H1 (cell line): ENCODE measurements at regions not wholly inside any gene's neighbourhood (a gene's known extent, or its start where the extent isn't known, plus 50 kb on each side); places are given as distances from the start of the nearest gene placed in this dataset.

Experiments used
- CTCF ChIA-PET: fragments of 300-600 bp; sonication (Branson Sonifier 250); formaldehyde crosslinking; loops from one replicate; lab custom pipeline; 2021; ENCODE audit not compliant: partially characterized antibody; lab: Charles Lee
- POLR2A ChIA-PET: fragments of 300-600 bp; sonication (Branson Sonifier 250); formaldehyde crosslinking; loops from one replicate; lab custom pipeline; 2021; ENCODE audit warnings: inconsistent platforms; ENCODE audit not compliant: partially characterized antibody; lab: Charles Lee
- DNase-seq, 2 experiments: peaks; one replicate each; pipeline versions ENCODE4 v3.0.0 to v3.0.0-alpha.2; 2010 to 2022; ENCODE audit warnings: low spot score in 2 of 2, low read depth in 1 of 2, mixed read lengths in 1 of 2
- FAIRE-seq: peaks from 2 replicates; lab custom pipeline; 2011; peaks lifted over from hg19 to GRCh38; lab: Jason Lieb, UNC
- H2AFZ ChIP-seq: 2 replicates; pipeline ENCODE4 v1.8.1; 2012; ENCODE audit warnings: low read length, inconsistent platforms
- H2AK5ac ChIP-seq: 2 replicates; pipeline ENCODE4 v1.6.1; 2013; ENCODE audit warnings: low read depth, low read length
- H2BK120ac ChIP-seq: replicated peaks from 2 replicates; pipeline ENCODE3; 2013; ENCODE audit warnings: low read depth, low read length, inconsistent platforms
- H2BK12ac ChIP-seq: 2 replicates; pipeline ENCODE4 v1.6.1; 2013; ENCODE audit warnings: low read depth, low read length
- H2BK15ac ChIP-seq: 2 replicates; pipeline ENCODE4 v1.6.1; 2013; ENCODE audit warnings: low read length
- H2BK20ac ChIP-seq: 2 replicates; pipeline ENCODE4 v1.6.1; 2013; ENCODE audit warnings: low read length
- H2BK5ac ChIP-seq: 2 replicates; pipeline ENCODE4 v1.6.1; 2013; ENCODE audit warnings: low read depth, low read length
- H3K14ac ChIP-seq: 2 replicates; pipeline ENCODE4 v1.6.1; 2013; ENCODE audit warnings: inconsistent platforms; ENCODE audit not compliant: insufficient read length
- H3K18ac ChIP-seq: 2 replicates; pipeline ENCODE4 v1.6.1; 2013; ENCODE audit warnings: low read length; ENCODE audit errors: extremely low read depth
- H3K23ac ChIP-seq: 2 replicates; pipeline ENCODE4 v1.6.1; 2013; ENCODE audit warnings: inconsistent platforms; ENCODE audit not compliant: insufficient read length
- H3K23me2 ChIP-seq: 2 replicates; pipeline ENCODE4 v1.6.1; 2013; ENCODE audit warnings: low read depth, low read length
- H3K27ac ChIP-seq: 2 replicates; pipeline ENCODE4 v1.6.1; 2011; ENCODE audit warnings: low read depth, low read length, inconsistent platforms
- H3K27me3 ChIP-seq, 4 experiments: replicated peaks in 1 of 4; 1 replicate in 1 of 4; 2 replicates in 3 of 4; pipeline versions ENCODE4 v1.6.1 to v1.8.1; 2011 to 2013; ENCODE audit warnings: low read length in 3 of 4, mild to moderate bottlenecking in 3 of 4, inconsistent platforms in 2 of 4, mixed read lengths in 2 of 4, moderate library complexity in 1 of 4; ENCODE audit not compliant: control insufficient read depth in 3 of 4, insufficient read depth in 3 of 4; ENCODE audit errors: extremely low read depth in 1 of 4
- H3K36me3 ChIP-seq, 4 experiments: 2 replicates each; pipeline versions ENCODE4 v1.6.1 to v1.8.1; 2011 to 2013; ENCODE audit warnings: mild to moderate bottlenecking in 4 of 4, low read length in 3 of 4, moderate library complexity in 2 of 4, control low read depth in 1 of 4, inconsistent platforms in 1 of 4; ENCODE audit not compliant: insufficient read depth in 4 of 4, control insufficient read depth in 2 of 4
- H3K4ac ChIP-seq: replicated peaks from 2 replicates; pipeline ENCODE3; 2013; ENCODE audit warnings: low read length, low read depth, mixed read lengths, inconsistent platforms; ENCODE audit not compliant: insufficient read length
- H3K4me1 ChIP-seq, 4 experiments: replicated peaks in 1 of 4; 1 replicate in 1 of 4; 2 replicates in 3 of 4; pipeline versions ENCODE4 v1.6.1 to v1.8.1; 2011 to 2013; ENCODE audit warnings: low read length in 3 of 4, inconsistent platforms in 2 of 4, mixed read lengths in 1 of 4; ENCODE audit not compliant: insufficient read depth in 4 of 4, control insufficient read depth in 3 of 4
- H3K4me2 ChIP-seq, 2 experiments: 2 replicates each; pipeline versions ENCODE4 v1.6.1 to v1.8.1; 2011 to 2013; ENCODE audit warnings: low read depth in 2 of 2, low read length in 2 of 2, control low read depth in 1 of 2, inconsistent platforms in 1 of 2, mild to moderate bottlenecking in 1 of 2; ENCODE audit not compliant: insufficient read depth in 1 of 2
- H3K4me3 ChIP-seq, 4 experiments: fragments of 200-600, 300-600 bp in 1 of 4; sonication (generic), shearing (Covaris generic), sonication (Bioruptor Twin) in 1 of 4; 2 replicates each; pipeline versions ENCODE4 v1.5.1 to v1.8.1; 2011 to 2016; ENCODE audit warnings: low read length in 4 of 4, low read depth in 3 of 4, control low read depth in 2 of 4, inconsistent platforms in 2 of 4, mild to moderate bottlenecking in 2 of 4, mixed read lengths in 1 of 4, moderate library complexity in 1 of 4; ENCODE audit not compliant: insufficient read depth in 2 of 4; ENCODE audit errors: extremely low read depth in 1 of 4
- H3K56ac ChIP-seq: replicated peaks from 2 replicates; pipeline ENCODE3; 2013; ENCODE audit warnings: low read depth, mild to moderate bottlenecking, mixed read lengths, low read length, inconsistent platforms; ENCODE audit not compliant: insufficient read length
- H3K79me1 ChIP-seq: 2 replicates; pipeline ENCODE4 v1.6.1; 2013; ENCODE audit warnings: low read depth, low read length, control low read depth
- H3K79me2 ChIP-seq, 2 experiments: 2 replicates each; pipeline versions ENCODE4 v1.6.1 to v1.8.1; 2012 to 2013; ENCODE audit warnings: low read length in 2 of 2, mild to moderate bottlenecking in 2 of 2, inconsistent platforms in 1 of 2; ENCODE audit not compliant: insufficient read depth in 2 of 2, control insufficient read depth in 1 of 2
- H3K9ac ChIP-seq, 4 experiments: replicated peaks in 1 of 4; 1 replicate in 1 of 4; 2 replicates in 3 of 4; pipeline versions ENCODE4 v1.6.1 to v1.8.1; 2011 to 2013; ENCODE audit warnings: low read depth in 3 of 4, low read length in 3 of 4, control low read depth in 2 of 4, mild to moderate bottlenecking in 2 of 4, moderate library complexity in 2 of 4, inconsistent platforms in 1 of 4; ENCODE audit errors: extremely low read depth in 1 of 4
- H3K9me3 ChIP-seq, 2 experiments: 2 replicates each; pipeline versions ENCODE4 v1.6.1 to v1.8.1; 2012 to 2013; ENCODE audit warnings: mild to moderate bottlenecking in 2 of 2, moderate library complexity in 2 of 2, control low read depth in 1 of 2, inconsistent platforms in 1 of 2, low read depth in 1 of 2, low read length in 1 of 2, mixed read lengths in 1 of 2; ENCODE audit not compliant: insufficient read depth in 2 of 2
- H4K20me1 ChIP-seq, 2 experiments: replicated peaks in 1 of 2; 2 replicates each; pipeline versions ENCODE3 to v1.8.1; 2011 to 2013; ENCODE audit warnings: inconsistent platforms in 2 of 2, low read length in 2 of 2, mild to moderate bottlenecking in 1 of 2; ENCODE audit not compliant: insufficient read depth in 2 of 2, control insufficient read depth in 1 of 2
- H4K5ac ChIP-seq: 2 replicates; pipeline ENCODE4 v1.6.1; 2013; ENCODE audit warnings: low read length, low read depth, mixed read lengths, inconsistent platforms; ENCODE audit not compliant: insufficient read length
- H4K8ac ChIP-seq: 2 replicates; pipeline ENCODE4 v1.8.0; 2013; ENCODE audit warnings: mild to moderate bottlenecking, moderate library complexity, low read length, inconsistent platforms; ENCODE audit not compliant: insufficient read depth; ENCODE audit errors: extremely low read depth
- H4K91ac ChIP-seq: replicated peaks from 2 replicates; pipeline ENCODE3; 2013; ENCODE audit warnings: low read length, mixed read lengths, inconsistent platforms; ENCODE audit not compliant: insufficient read length
- HDAC2 ChIP-seq, 2 experiments: fragments of 300-600 bp in 1 of 2; sonication (generic) in 1 of 2; IDR thresholded peaks; 2 replicates each; pipeline ENCODE4 v1.6.1; 2011 to 2012; ENCODE audit warnings: low read depth in 2 of 2, low read length in 2 of 2, mild to moderate bottlenecking in 2 of 2, moderate library complexity in 2 of 2, borderline replicate concordance in 1 of 2, inconsistent platforms in 1 of 2
- JUN ChIP-seq: IDR thresholded peaks from 2 replicates; pipeline ENCODE4 v1.6.1; 2011; ENCODE audit warnings: low read depth, mild to moderate bottlenecking, improper control_type of control experiment, low read length
- POLR2A ChIP-seq, 2 experiments: IDR thresholded peaks; 1 replicate in 1 of 2; 2 replicates in 1 of 2; pipeline ENCODE4 v1.6.1; 2011; ENCODE audit warnings: low read depth in 2 of 2, low read length in 2 of 2, mild to moderate bottlenecking in 2 of 2; ENCODE audit errors: control extremely low read depth in 1 of 2
- RBBP5 ChIP-seq: IDR thresholded peaks from 2 replicates; pipeline ENCODE4 v1.7.1; 2012; ENCODE audit warnings: low read depth, mild to moderate bottlenecking, inconsistent platforms, low read length, moderate library complexity, borderline replicate concordance
- SAP30 ChIP-seq: fragments of 300-600 bp; sonication (generic); IDR thresholded peaks from 2 replicates; pipeline ENCODE4 v1.7.1; 2012; ENCODE audit warnings: low read length, moderate library complexity, mild to moderate bottlenecking, inconsistent platforms; ENCODE audit not compliant: insufficient read depth, insufficient replicate concordance
- SP4 ChIP-seq: IDR thresholded peaks from 2 replicates; pipeline ENCODE4 v1.6.1; 2012; ENCODE audit warnings: low read length, inconsistent platforms
- TAF7 ChIP-seq: optimal IDR thresholded peaks from 2 replicates; pipeline ENCODE3; 2011; ENCODE audit warnings: low read depth, mild to moderate bottlenecking, inconsistent platforms, low read length, moderate library complexity, borderline replicate concordance
- WGBS, 2 experiments: shearing (Covaris generic) in 1 of 2; methylation state at CpG; one replicate each; pipeline versions ENCODE4 v1.1.6 to v1.1.7; 2013 to 2015; ENCODE audit warnings: low lambda C conversion rate in 2 of 2, mixed read lengths in 2 of 2, inconsistent platforms in 1 of 2, low coverage in 1 of 2, missing lambda C conversion rate in 1 of 2; ENCODE audit not compliant: insufficient replicate concordance in 2 of 2, insufficient coverage in 1 of 2, insufficient read length in 1 of 2; ENCODE audit errors: extremely low coverage in 1 of 2, missing lambda C conversion rate in 1 of 2; 5-methylcytosine and 5-hydroxymethylcytosine counted together

- H2BK12ac ChIP-seq: no peak overlapping the region
- no peak overlapping the region for H3K56ac ChIP-seq
- no peak for TF ChIP-seq SP4
- no peak for TF ChIP-seq HDAC2 (IDR thresholded peaks at IDR 0.05; ENCODE audit: borderline replicate concordance in 1 of 2, low read depth in 2 of 2, low read length in 2 of 2)
- TF ChIP-seq TAF7: no peak
- TF ChIP-seq SAP30: no peak
- no peak for TF ChIP-seq JUN
- TF ChIP-seq POLR2A (IDR thresholded peaks at IDR 0.05; ENCODE audit: control extremely low read depth in 1 of 2, low read depth in 2 of 2, low read length in 2 of 2): no peak
- no peak for TF ChIP-seq RBBP5
- peak overlapping the region; percentile 78; the same call in 1 of the 2 replicates for H2AFZ ChIP-seq
- no peak for FAIRE-seq
- no peaks in the 10 kb centered on the region; a peak in 1 of 7 replicates for H3K4me1 ChIP-seq
- no peaks in the 10 kb centered on the region for H4K20me1 ChIP-seq
- no peak overlapping the region for H2BK5ac ChIP-seq
- no peak overlapping the region for H3K27ac ChIP-seq
- H3K4ac ChIP-seq: no peak overlapping the region
- H3K79me1 ChIP-seq: no peaks in the 10 kb centered on the region
- peaks cover 0 to 2% of the 10 kb centered on the region in 2 experiments; a peak in 2 of 4 replicates for H3K9me3 ChIP-seq
- no peak overlapping the region for H2BK120ac ChIP-seq
- ChIA-PET POLR2A (no interaction called here), CTCF (no interaction called here)
- DNase-seq: no peak
- H3K18ac ChIP-seq: no peak overlapping the region
- H3K23ac ChIP-seq: no peak overlapping the region
- no peaks in the 10 kb centered on the region for H3K36me3 ChIP-seq
- H3K4me3 ChIP-seq: no peak overlapping the region
- H3K9ac ChIP-seq: no peak overlapping the region
- 83% methylated on average over 14 of the region's 14 CpGs; no CpG with 5 or more reads in 1 of the 2 experiments for WGBS, 2 experiments
- H4K8ac ChIP-seq: no peak overlapping the region
- no peak overlapping the region for H4K91ac ChIP-seq
- no peak overlapping the region for H4K5ac ChIP-seq
- no peak overlapping the region for H2BK15ac ChIP-seq
- H3K23me2 ChIP-seq: no peaks in the 10 kb centered on the region
- H3K79me2 ChIP-seq: no peaks in the 10 kb centered on the region
- no peak overlapping the region for H2AK5ac ChIP-seq
- no peak overlapping the region for H3K4me2 ChIP-seq
- no peak overlapping the region for H3K14ac ChIP-seq
- no peak overlapping the region for H2BK20ac ChIP-seq
- H3K27me3 ChIP-seq: peaks cover 0 to 3% (median 0%) of the 10 kb centered on the region in 4 experiments; a peak in 2 of 7 replicates
Measured at GRCh38 chr18:76099931-76100457, 395.0 kb downstream of the ZNF516 start.
